Hematopoietic multipotent progenitor cell treated with erythropoietin and hydrocortisone succinate and interleukin-3 and kit ligand, for 15 days (in vitro differentiated cells): ENCODE measurements at regions not wholly inside any gene's neighbourhood (a gene's known extent, or its start where the extent isn't known, plus 50 kb on each side); places are given as distances from the start of the nearest gene placed in this dataset.
A peak's percentile ranks its signal among the peaks of the same experiment; 100 is the strongest.
"Not testable (repeated sequence)": the region's sequence is repeated elsewhere in the genome, so short reads cannot be mapped to it uniquely, and the experiment has no call there.

ENCODE experiments used
- DNase-seq: peaks from one replicate; pipeline ENCODE4 v3.0.0-alpha.2; 2015; ENCODE audit warnings: low spot score

DNA sequence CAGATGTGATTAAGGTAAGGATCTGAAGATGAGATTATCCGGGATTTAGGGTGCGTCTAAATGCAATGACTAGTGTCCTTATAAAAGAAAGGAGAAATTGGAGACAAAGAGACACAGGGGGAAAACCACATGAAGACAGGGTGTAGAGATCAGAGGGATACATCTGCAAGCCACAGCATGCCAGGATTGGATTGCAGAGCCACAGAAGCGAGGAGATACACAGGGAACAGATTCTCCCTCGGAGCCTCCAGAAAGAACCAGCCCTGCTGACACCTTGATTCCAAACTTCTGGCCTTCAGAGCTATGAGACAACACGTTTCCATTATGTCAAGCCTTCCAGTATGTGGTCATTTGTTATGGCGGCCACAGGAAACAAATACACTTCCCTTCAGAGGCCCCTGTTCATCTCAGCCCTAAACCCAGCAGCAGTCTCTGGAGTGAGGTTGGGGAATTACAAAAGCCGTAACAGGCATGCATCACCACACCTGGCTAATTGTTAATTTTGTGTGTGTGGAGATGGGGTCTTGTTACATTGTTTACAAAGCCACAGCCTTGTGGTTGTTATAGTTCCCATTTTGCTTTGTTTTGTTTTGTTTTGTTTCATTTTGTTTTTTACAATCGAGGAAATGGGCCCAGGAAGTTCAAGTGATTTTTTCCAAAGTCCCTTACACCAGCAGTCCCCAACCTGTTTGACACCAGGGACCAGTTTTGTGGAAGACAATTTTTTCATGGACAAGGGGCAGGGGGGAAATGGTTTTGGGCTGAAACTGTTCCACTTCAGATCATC lies 51.6 kb upstream of the LYRM9 start:
- DNase-seq, result no peak

DNA sequence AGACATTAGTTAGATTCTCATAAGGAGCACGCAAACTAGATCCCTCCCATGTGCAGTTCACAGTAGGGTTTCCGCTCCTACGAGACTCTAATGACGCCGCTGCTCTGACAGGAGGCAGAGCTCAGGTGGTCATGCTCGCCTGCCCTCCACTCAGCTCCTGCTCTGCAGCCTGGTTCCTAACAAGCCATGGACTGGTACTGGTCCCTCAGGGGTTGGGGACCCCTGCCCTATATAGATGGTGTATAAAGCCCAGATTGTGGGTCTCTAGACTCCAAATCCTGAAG lies 52.1 kb upstream of the LYRM9 start:
- no peak for DNase-seq

DNA sequence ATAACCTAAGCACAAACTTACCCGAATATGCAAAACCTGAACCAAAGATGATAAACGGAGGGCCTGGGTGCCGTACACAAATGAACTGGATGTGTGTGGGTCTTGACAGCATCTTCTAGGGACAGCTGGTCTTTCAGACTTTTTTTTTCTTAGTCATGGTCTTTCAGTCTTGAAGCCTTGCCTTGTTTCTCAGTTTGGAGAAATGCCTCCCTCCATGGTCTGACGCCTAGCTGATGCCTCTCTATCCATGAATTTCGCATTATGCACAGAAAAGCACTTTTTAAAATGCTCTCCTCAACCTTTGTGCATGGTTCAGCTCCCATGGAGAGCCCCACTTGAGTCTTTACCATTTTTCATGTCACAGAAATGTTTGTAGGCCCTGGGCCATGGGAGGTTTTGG lies 52.8 kb upstream of the LYRM9 start:
- DNase-seq, result no peak

DNA sequence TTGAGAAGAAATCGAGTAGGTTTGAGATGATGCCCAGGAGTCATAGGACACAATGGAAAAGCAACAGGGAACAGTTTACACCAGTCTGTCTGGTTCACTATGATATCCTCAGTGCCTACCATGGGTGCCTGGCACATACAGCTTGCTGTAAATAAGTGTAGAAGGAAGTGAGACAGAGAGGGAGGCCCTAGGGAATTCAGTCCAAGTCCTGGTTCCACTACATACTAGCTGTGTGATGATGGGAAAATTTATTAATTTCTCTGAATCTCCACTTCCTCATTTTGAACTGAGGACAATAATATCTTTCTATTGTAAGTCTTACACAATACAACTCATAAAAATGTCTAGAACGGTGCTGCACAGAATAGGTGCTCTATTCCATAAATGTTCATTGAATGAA lies 53.3 kb upstream of the LYRM9 start:
- no peak for DNase-seq

DNA sequence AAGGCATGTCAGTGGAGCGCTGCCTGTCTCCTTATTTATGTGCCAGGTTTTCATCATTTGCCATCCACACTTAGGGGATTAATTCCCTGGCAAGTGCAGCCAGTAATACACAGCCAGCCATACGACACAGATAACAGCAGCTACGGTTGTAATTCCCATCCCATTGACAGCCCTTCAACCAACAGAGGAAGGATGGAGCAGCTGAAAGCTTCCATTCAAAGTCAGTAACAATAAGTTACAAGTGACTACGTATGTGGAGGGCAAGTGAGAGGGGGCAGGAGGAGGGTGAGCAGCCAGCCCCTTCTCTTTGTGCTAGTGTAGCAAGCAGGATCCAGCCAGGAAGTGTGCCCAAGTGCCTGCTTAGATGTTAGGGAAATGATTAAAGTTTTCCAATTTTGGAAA lies 53.8 kb upstream of the LYRM9 start:
- no peak for DNase-seq

DNA sequence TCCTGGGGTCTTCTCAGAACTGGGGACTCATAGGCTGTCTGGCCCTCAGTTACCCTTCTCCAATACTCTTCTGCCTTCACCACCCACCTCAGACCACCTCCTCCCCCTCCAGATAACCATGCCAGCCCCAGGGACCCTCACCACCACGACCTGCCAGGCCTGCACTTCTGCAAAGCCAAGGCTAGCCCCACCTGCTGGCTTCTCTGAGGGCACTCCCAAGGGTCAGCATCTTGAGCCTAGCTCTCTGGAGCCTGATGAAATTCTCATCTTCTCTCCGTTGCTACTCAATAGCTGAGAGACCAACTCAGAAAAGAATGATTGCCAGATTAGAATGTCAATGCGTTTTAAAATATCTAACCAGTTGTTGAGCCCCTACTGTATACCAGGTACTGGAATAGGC lies 56.1 kb upstream of the LYRM9 start:
- DNase-seq, result no peak

DNA sequence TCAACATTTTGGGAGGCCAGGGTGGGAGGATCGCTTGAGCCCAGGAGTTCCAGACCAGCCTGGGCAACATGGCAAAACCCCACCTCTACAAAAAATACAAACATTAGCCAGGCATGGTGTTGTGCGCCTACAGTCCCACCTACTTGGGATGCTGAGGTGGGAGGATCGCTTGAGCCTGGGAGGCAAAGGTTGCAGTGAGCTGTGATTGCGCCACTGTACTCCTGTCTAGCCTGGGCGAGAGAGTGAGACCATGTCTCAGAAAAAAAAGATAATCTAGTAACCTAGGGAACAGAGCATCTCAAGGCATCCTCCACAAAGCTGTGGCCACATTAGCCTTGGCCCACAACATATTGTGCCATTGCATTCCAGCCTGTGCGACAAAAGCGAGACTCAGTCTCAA lies 57.1 kb upstream of the LYRM9 start:
- DNase-seq, result not testable (repeated sequence)

DNA sequence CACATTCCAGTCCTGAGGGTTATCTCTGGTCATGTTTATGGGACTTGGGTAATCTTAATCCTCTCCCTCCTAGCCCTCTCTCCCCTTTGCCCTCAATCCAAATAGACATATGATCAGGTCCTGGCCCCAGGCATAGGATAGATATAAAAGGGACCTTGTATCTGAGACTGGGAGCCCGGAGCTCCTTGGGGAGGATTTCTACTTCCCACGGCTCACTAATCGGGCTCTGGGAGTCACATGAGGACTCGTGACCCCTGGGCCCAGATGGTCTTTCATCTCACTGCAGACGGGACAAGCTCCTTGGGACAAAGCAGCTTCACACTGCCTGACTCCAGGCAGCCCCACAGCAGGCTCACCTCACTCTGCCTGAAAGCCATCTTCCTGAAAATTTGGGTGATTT lies 57.8 kb upstream of the LYRM9 start:
- DNase-seq, result no peak

DNA sequence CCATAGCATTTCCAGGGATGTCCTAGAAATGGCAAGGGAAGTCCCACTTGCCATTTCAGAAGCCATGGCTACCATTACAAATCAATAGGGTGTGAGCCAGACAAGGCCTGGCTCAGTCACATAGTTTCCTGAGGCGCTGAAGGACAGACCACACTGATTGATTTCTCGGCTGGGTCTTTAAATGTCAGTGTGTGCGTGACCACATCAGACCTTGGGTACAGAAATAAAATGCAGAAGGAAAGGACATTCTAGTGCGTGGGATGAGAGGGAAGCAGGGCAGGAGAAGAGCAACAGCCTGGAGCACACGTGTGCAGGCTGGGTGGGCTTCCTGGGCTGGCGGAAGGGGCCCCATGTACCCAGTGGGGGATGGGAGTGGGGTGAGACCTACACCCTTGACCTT lies 58.7 kb upstream of the LYRM9 start:
- DNase-seq, result no peak

DNA sequence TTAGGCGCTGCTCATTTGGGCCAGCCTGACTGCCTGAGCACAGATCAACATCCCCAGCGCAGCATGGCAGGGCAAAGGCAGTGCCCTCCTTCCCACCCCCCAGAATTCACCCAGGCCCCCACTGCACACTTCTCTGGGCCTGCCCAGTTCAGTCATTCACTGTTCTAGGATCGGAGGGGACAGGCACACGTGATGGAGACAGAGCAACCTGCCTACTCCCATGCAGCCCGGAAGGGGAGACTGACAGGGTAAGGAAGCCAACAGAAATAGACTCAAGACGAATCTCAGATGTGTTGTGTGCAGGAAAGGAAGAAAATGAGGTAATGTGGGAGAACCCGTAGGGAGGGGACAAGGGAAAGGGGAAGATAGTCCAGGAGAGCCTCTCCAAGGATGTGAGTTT lies 59.2 kb upstream of the LYRM9 start:
- DNase-seq, result no peak

DNA sequence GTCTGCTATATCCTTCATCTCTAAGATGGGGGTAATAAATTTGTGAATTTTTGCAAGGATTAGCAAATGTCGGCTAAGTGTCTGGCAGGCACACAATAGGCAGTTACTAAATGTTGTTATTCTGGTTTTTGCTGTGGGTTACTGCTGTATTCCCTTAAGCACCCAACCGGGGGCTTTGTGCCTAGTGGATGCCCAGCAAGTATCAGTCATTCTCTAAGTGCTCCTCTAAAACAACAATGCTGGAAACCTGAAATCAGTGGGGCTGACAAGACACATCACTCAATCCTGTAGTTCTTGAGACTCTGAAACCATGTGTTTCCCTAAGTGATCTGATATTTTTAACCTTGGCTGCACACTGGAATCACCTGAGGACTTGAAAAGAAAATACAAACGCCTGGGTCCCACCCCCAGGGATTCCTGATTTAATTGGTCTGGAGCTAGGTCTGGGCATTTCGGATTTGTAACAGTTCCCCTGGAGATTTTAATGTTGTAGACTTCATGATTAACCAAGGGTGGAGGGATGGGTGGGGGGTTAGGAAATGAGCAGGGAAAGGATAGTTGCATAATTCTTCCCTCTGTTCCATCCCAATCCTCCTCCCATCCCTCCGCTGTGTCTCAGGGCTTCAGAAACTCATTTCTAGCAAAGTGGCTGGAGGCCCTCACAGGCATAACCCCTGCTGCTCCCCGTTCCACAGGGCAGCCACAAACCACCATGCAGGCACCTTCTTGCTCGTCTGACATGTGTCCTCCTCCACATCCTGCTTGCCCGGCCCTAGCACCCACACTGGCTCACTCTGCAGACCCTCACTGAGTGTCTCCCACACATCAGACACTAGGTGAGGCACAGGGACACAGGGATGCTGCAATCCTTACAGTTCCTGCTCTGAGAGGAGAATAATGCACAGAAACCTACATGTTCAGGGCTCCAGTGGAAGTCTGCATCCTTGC lies 61.7 kb upstream of the LYRM9 start:
- DNase-seq, result no peak

DNA sequence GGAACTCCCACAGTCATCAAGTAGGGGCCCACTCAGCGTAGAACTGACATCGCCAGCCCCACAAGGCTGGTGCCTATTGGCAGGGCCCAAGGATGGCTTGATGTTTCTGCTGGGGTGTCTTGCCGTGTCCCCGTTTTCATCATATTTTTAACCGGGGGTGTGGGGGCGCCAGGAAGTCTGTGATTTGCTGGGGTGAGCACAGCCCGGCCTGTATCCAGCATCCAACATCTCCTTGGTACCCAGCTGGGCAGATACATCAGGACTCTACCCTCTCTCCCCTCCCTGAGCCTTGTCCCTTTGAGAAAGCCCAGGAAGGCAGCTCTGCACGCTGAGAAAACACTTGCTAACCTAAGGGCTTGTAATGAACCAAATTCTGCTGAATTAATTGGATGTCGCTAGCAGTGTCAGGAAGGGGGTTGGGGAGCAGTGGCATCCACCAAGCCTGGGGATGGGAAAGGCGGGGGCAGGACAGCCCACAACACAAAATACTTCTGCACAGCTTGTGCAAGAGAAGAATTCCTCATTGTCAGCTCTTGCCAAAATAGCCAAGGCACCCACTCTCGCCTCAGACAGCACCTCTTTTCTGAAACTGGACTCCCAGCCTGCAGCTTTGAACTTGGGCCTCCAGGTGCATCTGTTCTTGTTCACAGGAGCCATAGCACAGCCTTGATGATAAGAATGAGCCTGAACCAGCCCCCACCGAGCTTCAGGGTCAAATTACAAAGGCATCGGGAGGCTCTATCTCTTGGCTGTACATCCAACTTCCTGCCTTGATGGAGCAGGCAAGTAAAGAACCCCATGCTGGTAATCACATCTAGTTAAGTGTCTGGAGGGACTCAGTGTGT lies 63.7 kb upstream of the LYRM9 start:
- no peak for DNase-seq

DNA sequence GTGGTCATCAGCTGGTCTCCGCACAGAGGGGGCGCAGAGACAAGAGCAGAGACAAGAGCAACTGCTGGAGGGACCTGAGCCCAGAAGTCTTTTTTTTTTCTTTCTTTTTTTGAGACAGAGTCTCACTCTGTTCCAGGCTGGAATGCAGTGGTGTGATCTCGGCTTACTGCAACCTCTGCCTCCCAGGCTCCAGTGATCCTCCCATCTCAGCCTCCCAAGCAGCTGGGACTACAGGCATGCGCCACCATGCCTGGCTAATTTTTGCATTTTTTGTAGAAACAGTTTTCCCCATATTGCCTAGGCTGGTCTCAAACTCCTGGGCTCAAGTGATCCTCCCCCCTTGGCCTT lies 64.3 kb upstream of the LYRM9 start:
- DNase-seq, result not testable (repeated sequence)

DNA sequence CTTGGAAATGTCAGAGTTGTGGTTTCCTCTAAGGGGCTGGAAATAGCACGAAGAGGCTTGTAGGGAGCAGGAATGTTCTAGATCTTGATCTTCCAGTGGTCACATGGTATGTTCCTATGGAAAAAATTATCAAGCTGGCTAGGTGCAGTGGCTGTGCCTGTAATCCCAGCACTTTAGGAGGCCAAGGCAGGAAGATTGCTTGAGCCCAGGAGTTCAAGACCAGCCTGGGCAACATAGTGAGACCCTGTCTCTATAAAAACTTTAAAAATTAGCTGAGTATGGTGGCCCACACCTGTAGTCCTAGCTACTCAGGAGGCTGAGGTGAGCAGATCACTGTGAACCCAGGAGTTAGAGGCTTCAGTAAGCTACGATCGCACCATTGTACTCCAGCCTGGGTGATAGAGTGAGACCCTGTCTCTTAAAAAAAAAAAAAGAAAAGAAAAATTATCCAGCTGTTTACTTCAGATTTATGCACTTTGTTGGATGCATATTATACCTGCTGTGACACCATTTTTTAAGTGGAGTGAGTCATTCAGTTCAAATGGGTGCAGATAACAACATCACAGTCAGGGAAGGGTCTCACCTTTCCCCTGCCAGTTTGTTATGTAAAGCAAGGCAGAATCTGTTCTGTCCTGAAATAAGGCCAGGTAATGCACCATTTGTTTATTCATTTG lies 65.7 kb upstream of the LYRM9 start:
- DNase-seq, result no peak

DNA sequence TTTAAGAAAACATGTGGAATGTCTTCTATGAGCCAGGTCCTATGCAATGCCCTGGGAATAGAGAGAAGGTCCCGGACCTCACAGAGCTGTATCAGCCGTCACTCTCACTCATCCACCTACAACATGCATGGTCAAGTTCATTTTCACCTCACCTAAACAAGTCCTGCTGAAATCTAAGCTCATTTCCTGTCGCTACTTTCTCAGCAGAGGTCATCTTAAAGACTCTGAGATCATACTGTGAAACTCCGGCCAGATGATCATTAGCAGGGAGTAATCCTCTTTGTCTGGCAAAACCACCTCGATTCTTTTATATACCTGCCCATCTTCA lies 66.2 kb upstream of the LYRM9 start:
- no peak for DNase-seq

DNA sequence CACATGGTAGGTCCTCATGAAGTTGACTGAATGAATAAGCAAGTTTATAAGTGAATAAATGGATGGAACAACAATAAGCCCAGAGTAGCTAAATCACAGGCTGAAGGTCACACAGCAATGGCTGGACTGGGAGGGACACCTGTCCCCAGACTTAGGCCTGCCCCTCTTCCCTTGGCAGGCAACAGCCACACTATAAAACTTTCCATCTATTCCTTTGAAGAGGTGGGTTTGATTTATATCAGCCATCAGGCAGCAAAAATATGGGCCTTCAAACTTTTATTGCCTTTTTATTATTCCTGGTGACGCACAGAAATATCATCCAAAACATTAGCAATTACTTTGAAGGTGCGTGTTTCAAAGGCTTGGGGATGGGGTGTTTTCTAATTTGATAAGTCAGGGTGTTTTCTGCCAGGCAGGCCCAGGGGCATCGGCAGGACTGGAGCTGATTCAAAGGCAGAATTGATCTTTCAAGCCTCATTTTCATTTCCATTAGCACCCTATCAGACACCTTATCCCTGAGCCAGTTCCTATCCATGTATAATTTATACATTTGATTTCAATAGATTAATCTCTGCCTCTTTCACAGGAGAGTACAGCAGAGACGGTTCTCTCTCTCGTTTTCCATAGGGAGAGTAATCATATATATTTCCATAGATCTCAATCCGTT lies 67.2 kb upstream of the LYRM9 start:
- no peak for DNase-seq

DNA sequence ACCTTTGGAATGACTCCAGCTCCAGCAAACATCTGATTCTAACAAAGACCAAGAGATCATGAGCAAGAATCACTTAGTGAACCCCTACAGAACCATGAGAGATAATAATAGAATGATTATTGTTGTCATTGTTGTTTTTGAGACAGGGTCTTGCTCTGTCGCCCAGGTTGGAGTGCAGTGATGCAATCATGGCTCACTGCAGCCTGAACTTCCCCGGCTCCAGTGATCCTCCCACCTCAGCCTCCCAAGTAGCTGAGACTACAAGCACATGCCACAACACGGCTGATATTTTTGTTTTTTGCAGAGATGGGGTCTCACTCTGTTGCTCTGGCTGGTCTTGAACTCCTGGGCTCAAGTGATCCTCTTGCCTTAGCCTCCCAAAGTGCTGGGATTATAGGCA lies 69.4 kb upstream of the LYRM9 start:
- not testable (repeated sequence) for DNase-seq

DNA sequence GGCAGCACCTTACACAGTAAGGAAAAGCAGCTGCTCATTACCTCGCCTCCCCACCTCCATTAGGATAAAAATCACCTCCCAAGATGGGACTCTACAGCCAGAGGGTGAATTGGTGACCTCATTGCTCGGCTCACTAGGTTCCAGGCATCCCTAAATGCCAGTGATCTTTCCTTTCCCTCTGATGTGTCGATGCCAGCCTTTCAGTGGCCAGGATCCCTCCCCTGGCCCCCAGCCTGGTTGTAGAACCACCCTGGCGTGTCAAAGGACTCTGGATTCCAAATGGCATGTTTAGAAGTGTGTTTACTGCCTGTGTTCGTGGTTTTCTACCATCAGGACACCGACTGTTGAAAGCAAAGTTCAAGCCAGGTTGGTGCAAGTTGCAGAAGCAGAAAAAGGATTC lies 72.1 kb upstream of the LYRM9 start:
- no peak for DNase-seq

DNA sequence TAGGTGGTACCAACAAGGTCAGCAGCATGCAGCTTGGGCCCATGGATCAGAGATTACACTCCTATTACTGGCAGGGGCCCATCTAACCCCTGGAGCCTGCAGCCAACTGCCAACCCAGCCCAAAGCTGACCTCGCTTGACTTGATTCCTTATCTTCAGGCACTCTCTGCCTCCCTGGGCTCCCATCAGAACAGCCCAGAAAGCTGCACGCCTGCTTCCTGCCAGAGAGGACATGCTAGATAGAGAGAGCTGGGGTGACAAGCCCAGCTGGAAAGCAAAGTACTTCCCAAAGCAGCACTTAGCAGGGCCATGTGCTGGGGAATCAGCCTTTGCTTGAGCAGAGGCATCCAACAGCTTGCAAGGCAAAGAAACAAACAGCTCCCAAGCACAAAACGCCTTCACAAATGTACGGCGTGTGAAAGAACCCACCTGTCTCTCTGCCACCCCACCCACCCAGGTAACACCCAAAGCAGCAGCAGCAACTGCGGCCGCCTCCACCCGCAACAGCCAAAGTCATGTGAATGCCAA lies 74.2 kb upstream of the NLK start:
- DNase-seq, result peak; percentile 94

DNA sequence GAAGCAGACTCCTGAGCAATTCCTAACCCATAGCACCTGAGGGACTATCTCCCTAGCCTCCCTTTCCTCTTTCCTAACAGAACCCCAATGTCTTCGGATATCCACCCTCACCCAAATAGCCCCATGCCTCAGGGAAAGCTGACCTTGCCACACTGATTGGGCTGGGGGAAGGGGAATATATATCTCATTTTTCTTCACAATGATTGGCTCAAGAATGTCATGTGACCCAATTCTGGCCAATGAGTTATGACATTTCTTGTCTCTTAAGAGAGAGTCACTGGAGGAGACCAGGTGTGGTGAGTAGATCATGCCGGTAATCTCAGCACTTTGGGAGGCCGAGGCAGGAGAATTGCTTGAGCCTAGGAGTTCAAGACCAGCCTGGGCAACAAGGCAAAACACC lies 71.9 kb upstream of the NLK start:
- no peak for DNase-seq

DNA sequence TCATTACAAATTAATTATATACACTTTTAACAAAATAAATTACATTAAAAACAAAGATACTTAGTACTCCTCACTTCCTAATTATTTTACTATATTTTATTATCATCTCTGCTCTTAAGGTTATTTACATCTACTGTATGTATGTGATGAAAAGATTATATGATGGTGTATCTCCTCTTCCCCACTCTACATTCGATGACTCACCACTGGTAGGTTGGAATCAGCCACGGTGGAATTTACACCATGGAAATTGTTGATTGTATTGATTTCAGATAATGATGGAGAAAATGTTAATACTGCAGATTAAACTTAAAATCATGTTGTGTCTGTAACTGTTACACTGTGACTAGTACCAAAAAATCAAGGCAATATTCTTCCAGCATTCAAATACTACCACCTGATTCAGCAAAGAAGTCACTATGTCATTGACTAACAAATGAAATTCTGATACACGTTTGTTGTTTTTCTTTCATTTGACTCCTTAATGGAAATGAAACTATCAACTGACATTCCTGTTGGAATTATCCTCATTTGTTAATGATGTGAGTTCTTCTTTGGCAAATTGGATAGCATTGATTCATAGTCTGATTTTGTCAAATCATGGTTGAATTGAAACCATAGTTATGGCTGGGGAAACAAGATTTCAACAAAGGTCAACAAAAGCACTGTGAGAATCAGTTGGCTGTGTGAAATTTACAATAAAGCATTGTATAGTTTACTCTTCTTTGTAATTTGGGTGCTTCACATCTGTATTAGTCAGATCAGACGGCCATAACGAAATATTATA lies 69.0 kb upstream of the NLK start:
- no peak for DNase-seq
